HepG2 (cell line): ENCODE measurements at regions not wholly inside any gene's neighbourhood (a gene's known extent, or its start where the extent isn't known, plus 50 kb on each side); places are given as distances from the start of the nearest gene placed in this dataset.

Source experiments
- AHDC1 ChIP-seq: sonication (generic); formaldehyde crosslinking; IDR thresholded peaks from 2 replicates; pipeline ENCODE4 v1.5.1; 2020; ENCODE audit warnings: mild to moderate bottlenecking, missing genetic modification reagents, borderline replicate concordance
- KDM5A ChIP-seq: fragments of 200-600 bp; sonication (generic); IDR thresholded peaks from 2 replicates; pipeline ENCODE4 v1.7.0; 2018; ENCODE audit warnings: antibody characterized with exemption, mild to moderate bottlenecking, low read length, borderline replicate concordance
- KLF6 ChIP-seq: IDR thresholded peaks from 2 replicates; pipeline ENCODE4 v1.8.0; 2016; ENCODE audit warnings: missing biosample characterization, missing genetic modification reagents
- TBL1XR1 ChIP-seq: fragments of 150-350 bp; IDR thresholded peaks from 2 replicates; pipeline ENCODE4 v1.6.1; 2014; ENCODE audit warnings: borderline replicate concordance, low read length; ENCODE audit not compliant: partially characterized antibody
- ZZZ3 ChIP-seq: sonication (generic); formaldehyde crosslinking; IDR thresholded peaks from 2 replicates; pipeline ENCODE4 v1.4.0; 2020; ENCODE audit warnings: missing genetic modification reagents, mild to moderate bottlenecking, borderline replicate concordance
- TF ChIP-seq, protein P1 (sequence below): sonication (generic); formaldehyde crosslinking; IDR thresholded peaks from 2 replicates; pipeline ENCODE4 v1.8.0; 2022; ENCODE audit warnings: mild to moderate bottlenecking, missing genetic modification reagents, moderate library complexity
- TF ChIP-seq, protein P2 (sequence below): sonication (generic); formaldehyde crosslinking; IDR thresholded peaks from 2 replicates; pipeline ENCODE4 v1.5.0; 2020; ENCODE audit warnings: mild to moderate bottlenecking, missing genetic modification reagents, moderate library complexity

DNA sequence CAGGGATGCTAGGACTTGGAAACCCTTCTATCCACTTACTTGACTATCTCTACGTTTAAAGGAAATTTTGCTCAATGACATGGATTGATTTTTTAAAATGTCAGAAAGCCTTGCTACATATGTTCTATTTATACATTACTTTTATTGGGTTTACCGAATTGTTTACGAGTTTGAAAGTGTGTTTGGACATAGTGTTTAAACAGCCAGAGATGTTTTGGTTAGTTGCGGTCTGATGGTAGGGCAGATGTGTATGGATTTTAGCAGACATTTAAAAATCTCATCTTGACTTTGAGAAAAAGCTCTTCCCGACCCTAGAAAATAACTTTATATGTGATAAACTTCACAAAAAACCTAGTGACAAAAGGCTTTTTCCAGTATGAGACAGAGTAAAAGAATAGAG lies 513.7 kb downstream of the PLA2G4A start:
- TF ChIP-seq ZZZ3 (CRISPR knock-in tag) (no peak), KLF6 (CRISPR knock-in tag) (no peak), KDM5A (no peak), AHDC1 (no peak), TBL1XR1 (no peak)
- TF ChIP-seq, protein P1, sequence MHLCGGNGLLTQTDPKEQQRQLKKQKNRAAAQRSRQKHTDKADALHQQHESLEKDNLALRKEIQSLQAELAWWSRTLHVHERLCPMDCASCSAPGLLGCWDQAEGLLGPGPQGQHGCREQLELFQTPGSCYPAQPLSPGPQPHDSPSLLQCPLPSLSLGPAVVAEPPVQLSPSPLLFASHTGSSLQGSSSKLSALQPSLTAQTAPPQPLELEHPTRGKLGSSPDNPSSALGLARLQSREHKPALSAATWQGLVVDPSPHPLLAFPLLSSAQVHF, result no peak
- TF ChIP-seq, protein P2, sequence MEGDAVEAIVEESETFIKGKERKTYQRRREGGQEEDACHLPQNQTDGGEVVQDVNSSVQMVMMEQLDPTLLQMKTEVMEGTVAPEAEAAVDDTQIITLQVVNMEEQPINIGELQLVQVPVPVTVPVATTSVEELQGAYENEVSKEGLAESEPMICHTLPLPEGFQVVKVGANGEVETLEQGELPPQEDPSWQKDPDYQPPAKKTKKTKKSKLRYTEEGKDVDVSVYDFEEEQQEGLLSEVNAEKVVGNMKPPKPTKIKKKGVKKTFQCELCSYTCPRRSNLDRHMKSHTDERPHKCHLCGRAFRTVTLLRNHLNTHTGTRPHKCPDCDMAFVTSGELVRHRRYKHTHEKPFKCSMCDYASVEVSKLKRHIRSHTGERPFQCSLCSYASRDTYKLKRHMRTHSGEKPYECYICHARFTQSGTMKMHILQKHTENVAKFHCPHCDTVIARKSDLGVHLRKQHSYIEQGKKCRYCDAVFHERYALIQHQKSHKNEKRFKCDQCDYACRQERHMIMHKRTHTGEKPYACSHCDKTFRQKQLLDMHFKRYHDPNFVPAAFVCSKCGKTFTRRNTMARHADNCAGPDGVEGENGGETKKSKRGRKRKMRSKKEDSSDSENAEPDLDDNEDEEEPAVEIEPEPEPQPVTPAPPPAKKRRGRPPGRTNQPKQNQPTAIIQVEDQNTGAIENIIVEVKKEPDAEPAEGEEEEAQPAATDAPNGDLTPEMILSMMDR (CRISPR knock-in tag), result no peak
